ENCODE measurements at regions not wholly inside any gene's neighbourhood (a gene's known extent, or its start where the extent isn't known, plus 50 kb on each side); places are given as distances from the start of the nearest gene placed in this dataset.

DNA sequence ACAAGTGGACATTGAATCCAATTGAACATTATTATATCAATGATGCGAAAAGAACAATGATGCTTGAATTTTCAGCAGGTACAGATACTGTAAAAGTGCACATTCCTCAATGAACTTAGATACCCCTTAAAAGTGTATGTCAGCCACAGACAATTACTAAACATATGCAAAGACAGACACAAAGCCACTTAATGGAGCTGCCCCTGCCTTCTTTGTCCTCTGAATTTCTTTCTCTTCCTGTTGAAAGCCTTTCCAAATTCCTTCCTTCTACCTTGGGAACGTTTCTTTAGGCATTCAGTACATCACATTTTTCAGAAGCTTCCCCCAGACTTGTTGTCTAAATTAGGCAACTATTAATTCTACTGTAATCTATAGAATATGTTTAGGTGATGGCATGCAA, 706.8 kb upstream of the MBL2 start:
- no peak overlapping the region for H3K4me3 ChIP-seq
- no peak overlapping the region for H3K27ac ChIP-seq
- ChIA-PET POLR2A (no interaction called here), CTCF (no interaction called here)
- TF ChIP-seq EHF (CRISPR knock-in tag; IDR thresholded peaks at IDR 0.05) (no peak), CHD4 (IDR thresholded peaks at IDR 0.05; ENCODE audit: borderline replicate concordance) (no peak), HOXB5 (CRISPR knock-in tag; IDR thresholded peaks at IDR 0.05) (no peak), TFCP2L1 (CRISPR knock-in tag; IDR thresholded peaks at IDR 0.05) (no peak), RNF2 (IDR thresholded peaks at IDR 0.05; ENCODE audit: borderline replicate concordance, low read depth) (no peak), JUNB (IDR thresholded peaks at IDR 0.05) (no peak), CBX8 (IDR thresholded peaks at IDR 0.05) (no peak), NR3C1 (IDR thresholded peaks at IDR 0.05) (no peak), FOXS1 (CRISPR knock-in tag; IDR thresholded peaks at IDR 0.05) (no peak), ZFP36 (IDR thresholded peaks at IDR 0.05; ENCODE audit: borderline replicate concordance, partially characterized antibody) (no peak)
- TF ChIP-seq, protein P1, sequence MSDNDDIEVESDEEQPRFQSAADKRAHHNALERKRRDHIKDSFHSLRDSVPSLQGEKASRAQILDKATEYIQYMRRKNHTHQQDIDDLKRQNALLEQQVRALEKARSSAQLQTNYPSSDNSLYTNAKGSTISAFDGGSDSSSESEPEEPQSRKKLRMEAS (IDR thresholded peaks at IDR 0.05): no peak
- TF ChIP-seq, protein P2, sequence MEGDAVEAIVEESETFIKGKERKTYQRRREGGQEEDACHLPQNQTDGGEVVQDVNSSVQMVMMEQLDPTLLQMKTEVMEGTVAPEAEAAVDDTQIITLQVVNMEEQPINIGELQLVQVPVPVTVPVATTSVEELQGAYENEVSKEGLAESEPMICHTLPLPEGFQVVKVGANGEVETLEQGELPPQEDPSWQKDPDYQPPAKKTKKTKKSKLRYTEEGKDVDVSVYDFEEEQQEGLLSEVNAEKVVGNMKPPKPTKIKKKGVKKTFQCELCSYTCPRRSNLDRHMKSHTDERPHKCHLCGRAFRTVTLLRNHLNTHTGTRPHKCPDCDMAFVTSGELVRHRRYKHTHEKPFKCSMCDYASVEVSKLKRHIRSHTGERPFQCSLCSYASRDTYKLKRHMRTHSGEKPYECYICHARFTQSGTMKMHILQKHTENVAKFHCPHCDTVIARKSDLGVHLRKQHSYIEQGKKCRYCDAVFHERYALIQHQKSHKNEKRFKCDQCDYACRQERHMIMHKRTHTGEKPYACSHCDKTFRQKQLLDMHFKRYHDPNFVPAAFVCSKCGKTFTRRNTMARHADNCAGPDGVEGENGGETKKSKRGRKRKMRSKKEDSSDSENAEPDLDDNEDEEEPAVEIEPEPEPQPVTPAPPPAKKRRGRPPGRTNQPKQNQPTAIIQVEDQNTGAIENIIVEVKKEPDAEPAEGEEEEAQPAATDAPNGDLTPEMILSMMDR (IDR thresholded peaks at IDR 0.05): no peak
- TF ChIP-seq, protein P3, sequence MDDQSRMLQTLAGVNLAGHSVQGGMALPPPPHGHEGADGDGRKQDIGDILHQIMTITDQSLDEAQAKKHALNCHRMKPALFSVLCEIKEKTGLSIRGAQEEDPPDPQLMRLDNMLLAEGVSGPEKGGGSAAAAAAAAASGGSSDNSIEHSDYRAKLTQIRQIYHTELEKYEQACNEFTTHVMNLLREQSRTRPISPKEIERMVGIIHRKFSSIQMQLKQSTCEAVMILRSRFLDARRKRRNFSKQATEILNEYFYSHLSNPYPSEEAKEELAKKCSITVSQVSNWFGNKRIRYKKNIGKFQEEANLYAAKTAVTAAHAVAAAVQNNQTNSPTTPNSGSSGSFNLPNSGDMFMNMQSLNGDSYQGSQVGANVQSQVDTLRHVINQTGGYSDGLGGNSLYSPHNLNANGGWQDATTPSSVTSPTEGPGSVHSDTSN (IDR thresholded peaks at IDR 0.05): no peak
- TF ChIP-seq, protein P4, sequence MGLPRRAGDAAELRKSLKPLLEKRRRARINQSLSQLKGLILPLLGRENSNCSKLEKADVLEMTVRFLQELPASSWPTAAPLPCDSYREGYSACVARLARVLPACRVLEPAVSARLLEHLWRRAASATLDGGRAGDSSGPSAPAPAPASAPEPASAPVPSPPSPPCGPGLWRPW (IDR thresholded peaks at IDR 0.05): no peak
- TF ChIP-seq, protein P5, sequence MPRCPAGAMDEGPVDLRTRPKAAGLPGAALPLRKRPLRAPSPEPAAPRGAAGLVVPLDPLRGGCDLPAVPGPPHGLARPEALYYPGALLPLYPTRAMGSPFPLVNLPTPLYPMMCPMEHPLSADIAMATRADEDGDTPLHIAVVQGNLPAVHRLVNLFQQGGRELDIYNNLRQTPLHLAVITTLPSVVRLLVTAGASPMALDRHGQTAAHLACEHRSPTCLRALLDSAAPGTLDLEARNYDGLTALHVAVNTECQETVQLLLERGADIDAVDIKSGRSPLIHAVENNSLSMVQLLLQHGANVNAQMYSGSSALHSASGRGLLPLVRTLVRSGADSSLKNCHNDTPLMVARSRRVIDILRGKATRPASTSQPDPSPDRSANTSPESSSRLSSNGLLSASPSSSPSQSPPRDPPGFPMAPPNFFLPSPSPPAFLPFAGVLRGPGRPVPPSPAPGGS (IDR thresholded peaks at IDR 0.05): no peak
- H3K9me3 ChIP-seq: no peaks in the 10 kb centered on the region
- H3K4me2 ChIP-seq: no peak overlapping the region
- no peaks in the 10 kb centered on the region for H3K4me1 ChIP-seq
- DNase-seq (ENCODE audit: low read depth in 1 of 2, low spot score in 1 of 2): no peak
- no peak for ATAC-seq
- 5% methylated on average over 2 of the region's 2 CpGs for WGBS (ENCODE audit: missing lambda C conversion rate)
- FAIRE-seq: no peak

DNA sequence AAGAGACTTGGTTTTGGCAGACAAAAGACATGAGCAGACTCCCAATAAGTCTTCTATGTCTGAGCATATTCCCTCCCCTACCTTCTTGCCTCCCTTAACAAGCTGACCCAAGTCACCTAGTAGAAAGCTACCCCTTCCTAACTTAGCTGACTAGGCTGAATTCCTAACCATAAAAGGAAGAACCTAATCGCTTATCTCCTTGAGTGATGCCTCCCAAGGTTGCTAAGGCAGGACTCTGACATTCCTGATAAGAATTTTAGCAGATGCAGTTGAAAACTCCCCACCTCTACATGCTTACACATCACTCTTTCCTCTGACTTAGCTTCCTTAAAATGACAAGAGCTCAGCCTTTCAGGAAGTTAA, 704.7 kb upstream of the MBL2 start:
- no peak for ATAC-seq
- H3K27ac ChIP-seq: no peak overlapping the region
- H3K4me2 ChIP-seq: no peak overlapping the region
- no peaks in the 10 kb centered on the region for H3K4me1 ChIP-seq
- no peak overlapping the region for H3K4me3 ChIP-seq
- CTCF ChIA-PET: interaction anchor here (0.9 kb wide), 1 partner anchor 19 kb away, joined by 3 read pairs; no protein-coding TSS in a partner anchor
- POLR2A ChIA-PET: no interaction called here
- TF ChIP-seq NPAS2 (CRISPR knock-in tag; IDR thresholded peaks at IDR 0.05; ENCODE audit: borderline replicate concordance): no peak
- no peak for TF ChIP-seq ESRRA (IDR thresholded peaks at IDR 0.05; ENCODE audit: borderline replicate concordance, low read length)
- no peak for TF ChIP-seq HOXA7 (CRISPR knock-in tag; IDR thresholded peaks at IDR 0.05)
- no peak for TF ChIP-seq TFCP2L1 (CRISPR knock-in tag; IDR thresholded peaks at IDR 0.05)
- TF ChIP-seq, protein P5 (IDR thresholded peaks at IDR 0.05): no peak
- TF ChIP-seq HOXB5 (CRISPR knock-in tag; IDR thresholded peaks at IDR 0.05): no peak
- no peak for TF ChIP-seq EHMT2 (IDR thresholded peaks at IDR 0.05; ENCODE audit: low read depth)
- TF ChIP-seq BHLHE40 (IDR thresholded peaks at IDR 0.05; ENCODE audit: low read depth, low read length): no peak
- TF ChIP-seq ZC3H11A (IDR thresholded peaks at IDR 0.05): no peak
- TF ChIP-seq ZSCAN20 (CRISPR knock-in tag; IDR thresholded peaks at IDR 0.05): no peak
- TF ChIP-seq FOXS1 (CRISPR knock-in tag; IDR thresholded peaks at IDR 0.05): no peak
- FAIRE-seq: no peak
- 17% methylated on average over 1 of the region's 1 CpG for WGBS (ENCODE audit: missing lambda C conversion rate)
- DNase-seq (ENCODE audit: low read depth in 1 of 2, low spot score in 1 of 2): no peak
- H3K9me3 ChIP-seq: no peaks in the 10 kb centered on the region

Measured in A549 (cell line).